KMS-11 (cell line): ENCODE measurements at regions not wholly inside any gene's neighbourhood (a gene's known extent, or its start where the extent isn't known, plus 50 kb on each side); places are given as distances from the start of the nearest gene placed in this dataset.

Experiments
- H2AFZ ChIP-seq: fragments of 200-600 bp; sonication (generic); 2 replicates; pipeline ENCODE4 v1.6.1; 2016; ENCODE audit warnings: antibody characterized with exemption, mixed run types, low read depth
- H3K27ac ChIP-seq: fragments of 200-600 bp; sonication (generic); 2 replicates; pipeline ENCODE4 v1.6.1; 2016; ENCODE audit warnings: mild to moderate bottlenecking, mixed run types
- H3K27me3 ChIP-seq: fragments of 200-600 bp; sonication (generic); 2 replicates; pipeline ENCODE4 v1.6.1; 2017; ENCODE audit warnings: mild to moderate bottlenecking, low read depth, mixed run types, moderate library complexity; ENCODE audit not compliant: insufficient read depth
- H3K36me3 ChIP-seq: fragments of 200-600 bp; sonication (generic); 2 replicates; pipeline ENCODE4 v1.6.1; 2017; ENCODE audit warnings: mild to moderate bottlenecking, mixed run types; ENCODE audit not compliant: insufficient read depth
- H3K4me1 ChIP-seq: fragments of 200-600 bp; sonication (generic); 2 replicates; pipeline ENCODE4 v1.6.1; 2016; ENCODE audit warnings: mild to moderate bottlenecking, low read depth, mixed run types; ENCODE audit not compliant: poor library complexity, severe bottlenecking
- H3K4me2 ChIP-seq: fragments of 200-600 bp; sonication (generic); 2 replicates; pipeline ENCODE4 v1.7.0; 2016; ENCODE audit warnings: mild to moderate bottlenecking, mixed run types
- H3K4me3 ChIP-seq: fragments of 200-600 bp; sonication (generic); IDR thresholded peaks from 2 replicates; pipeline ENCODE4 v1.6.1; 2017; ENCODE audit warnings: low read depth, low read length, mixed read lengths; ENCODE audit not compliant: insufficient read depth
- H3K79me2 ChIP-seq: fragments of 200-600 bp; sonication (generic); 2 replicates; pipeline ENCODE4 v1.6.1; 2016; ENCODE audit warnings: low read depth, mixed run types; ENCODE audit not compliant: insufficient read depth
- H3K9ac ChIP-seq: fragments of 200-600 bp; sonication (generic); 2 replicates; pipeline ENCODE4 v1.6.1; 2016; ENCODE audit warnings: mild to moderate bottlenecking, mixed run types
- H4K20me1 ChIP-seq: fragments of 200-600 bp; sonication (generic); 2 replicates; pipeline ENCODE4 v1.6.1; 2016; ENCODE audit warnings: mild to moderate bottlenecking, mixed run types; ENCODE audit not compliant: insufficient read depth
- TF ChIP-seq, protein P1 (sequence below): fragments of 200-600 bp; sonication (generic); conservative IDR thresholded peaks from 2 replicates; pipeline ENCODE4 v1.6.1; 2017; ENCODE audit warnings: low read depth, mild to moderate bottlenecking, antibody characterized with exemption, low read length, moderate library complexity, mixed read lengths

DNA sequence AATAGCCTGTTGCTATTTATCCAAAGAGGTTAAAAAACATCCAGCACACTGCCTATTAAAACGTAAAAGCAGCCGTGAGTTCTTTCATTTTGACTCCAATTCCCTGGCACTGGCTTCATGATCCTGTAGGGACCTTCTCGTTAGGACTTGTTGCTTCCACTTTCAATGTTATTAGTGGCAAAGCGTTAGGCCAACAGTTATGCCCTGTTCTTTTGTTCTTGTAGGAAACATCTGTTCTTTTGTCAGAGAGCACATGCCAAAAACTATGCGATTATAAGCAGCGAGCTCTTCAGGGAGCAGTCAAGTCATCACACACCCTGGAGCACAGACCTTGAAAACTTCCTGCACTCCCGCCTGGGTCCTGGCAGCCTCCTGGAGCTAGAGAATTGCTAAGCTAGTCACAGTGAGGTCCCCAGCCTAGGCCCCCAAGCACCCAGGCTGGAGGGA is 609.5 kb upstream of the ARID1B start:
- TF ChIP-seq, protein P1, sequence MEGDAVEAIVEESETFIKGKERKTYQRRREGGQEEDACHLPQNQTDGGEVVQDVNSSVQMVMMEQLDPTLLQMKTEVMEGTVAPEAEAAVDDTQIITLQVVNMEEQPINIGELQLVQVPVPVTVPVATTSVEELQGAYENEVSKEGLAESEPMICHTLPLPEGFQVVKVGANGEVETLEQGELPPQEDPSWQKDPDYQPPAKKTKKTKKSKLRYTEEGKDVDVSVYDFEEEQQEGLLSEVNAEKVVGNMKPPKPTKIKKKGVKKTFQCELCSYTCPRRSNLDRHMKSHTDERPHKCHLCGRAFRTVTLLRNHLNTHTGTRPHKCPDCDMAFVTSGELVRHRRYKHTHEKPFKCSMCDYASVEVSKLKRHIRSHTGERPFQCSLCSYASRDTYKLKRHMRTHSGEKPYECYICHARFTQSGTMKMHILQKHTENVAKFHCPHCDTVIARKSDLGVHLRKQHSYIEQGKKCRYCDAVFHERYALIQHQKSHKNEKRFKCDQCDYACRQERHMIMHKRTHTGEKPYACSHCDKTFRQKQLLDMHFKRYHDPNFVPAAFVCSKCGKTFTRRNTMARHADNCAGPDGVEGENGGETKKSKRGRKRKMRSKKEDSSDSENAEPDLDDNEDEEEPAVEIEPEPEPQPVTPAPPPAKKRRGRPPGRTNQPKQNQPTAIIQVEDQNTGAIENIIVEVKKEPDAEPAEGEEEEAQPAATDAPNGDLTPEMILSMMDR = no peak
- no peak overlapping the region for H3K4me2 ChIP-seq
- no peak overlapping the region for H3K27ac ChIP-seq
- no peak overlapping the region for H3K4me3 ChIP-seq
- H4K20me1 ChIP-seq = no peaks in the 10 kb centered on the region
- H3K36me3 ChIP-seq = no peaks in the 10 kb centered on the region
- no peaks in the 10 kb centered on the region for H3K79me2 ChIP-seq
- no peak overlapping the region for H3K9ac ChIP-seq
- H3K27me3 ChIP-seq = no peaks in the 10 kb centered on the region
- H2AFZ ChIP-seq = no peak overlapping the region
- no peaks in the 10 kb centered on the region for H3K4me1 ChIP-seq

DNA sequence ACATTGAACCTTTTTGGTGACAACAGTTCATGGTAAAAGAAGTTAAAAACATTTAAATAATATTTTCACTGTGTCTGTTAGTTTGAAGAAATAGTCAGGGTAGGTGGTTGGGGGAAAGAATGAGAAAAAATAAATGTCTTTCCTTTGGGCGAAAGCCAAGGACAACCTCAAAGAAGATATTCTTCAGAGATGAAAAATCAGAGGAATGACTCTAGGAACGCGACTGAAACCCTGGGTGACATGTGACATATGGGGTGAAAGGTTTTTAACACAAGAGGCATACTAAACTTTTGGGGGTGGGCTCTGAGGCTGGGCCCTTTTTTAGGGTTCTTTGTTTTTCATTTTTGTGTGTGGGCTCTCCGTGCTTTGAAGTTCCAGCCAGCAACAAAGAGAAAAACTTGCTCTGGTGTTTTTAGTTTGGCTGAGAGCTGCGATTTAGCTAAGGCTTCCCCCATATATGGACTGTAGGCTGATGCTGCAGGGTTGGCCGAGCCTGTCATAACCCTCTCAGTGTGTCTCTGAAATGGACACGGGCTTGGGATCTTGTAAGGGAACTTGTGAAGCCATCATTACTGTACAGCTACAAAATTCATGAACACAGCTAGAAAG is 610.1 kb upstream of the ARID1B start:
- Histone ChIP-seq H3K4me1 (no peaks in the 10 kb centered on the region), H3K27ac (no peak overlapping the region), H3K27me3 (no peaks in the 10 kb centered on the region), H4K20me1 (no peaks in the 10 kb centered on the region), H3K79me2 (no peaks in the 10 kb centered on the region), H3K9ac (no peak overlapping the region), H2AFZ (no peak overlapping the region), H3K36me3 (no peaks in the 10 kb centered on the region), H3K4me3 (no peak overlapping the region), H3K4me2 (no peak overlapping the region)
- TF ChIP-seq, protein P1 = no peak

DNA sequence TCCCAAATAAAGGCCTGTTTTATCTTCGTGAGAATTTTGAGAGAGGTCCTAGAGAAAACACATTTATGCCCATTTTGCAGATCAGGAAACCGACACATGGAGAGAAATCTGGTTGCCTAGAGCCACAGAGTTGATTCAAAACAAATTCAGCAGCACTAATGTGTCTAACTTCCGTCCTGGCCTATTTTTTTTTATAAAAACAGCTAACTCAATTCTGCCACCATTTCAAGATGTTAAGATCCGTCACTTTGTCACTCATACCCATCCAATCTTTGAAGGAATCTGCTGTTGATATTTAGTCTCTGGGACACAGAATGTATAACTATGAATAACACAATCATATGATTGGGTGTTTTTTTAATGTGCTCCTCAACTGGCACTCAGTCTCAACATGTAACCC is 611.1 kb upstream of the ARID1B start:
- Histone ChIP-seq H4K20me1 (no peaks in the 10 kb centered on the region), H3K27me3 (no peaks in the 10 kb centered on the region), H3K4me1 (no peaks in the 10 kb centered on the region), H3K4me2 (no peak overlapping the region), H3K36me3 (no peaks in the 10 kb centered on the region), H3K4me3 (no peak overlapping the region), H2AFZ (no peak overlapping the region), H3K27ac (no peak overlapping the region), H3K79me2 (no peaks in the 10 kb centered on the region), H3K9ac (no peak overlapping the region)
- TF ChIP-seq, protein P1 = no peak

DNA sequence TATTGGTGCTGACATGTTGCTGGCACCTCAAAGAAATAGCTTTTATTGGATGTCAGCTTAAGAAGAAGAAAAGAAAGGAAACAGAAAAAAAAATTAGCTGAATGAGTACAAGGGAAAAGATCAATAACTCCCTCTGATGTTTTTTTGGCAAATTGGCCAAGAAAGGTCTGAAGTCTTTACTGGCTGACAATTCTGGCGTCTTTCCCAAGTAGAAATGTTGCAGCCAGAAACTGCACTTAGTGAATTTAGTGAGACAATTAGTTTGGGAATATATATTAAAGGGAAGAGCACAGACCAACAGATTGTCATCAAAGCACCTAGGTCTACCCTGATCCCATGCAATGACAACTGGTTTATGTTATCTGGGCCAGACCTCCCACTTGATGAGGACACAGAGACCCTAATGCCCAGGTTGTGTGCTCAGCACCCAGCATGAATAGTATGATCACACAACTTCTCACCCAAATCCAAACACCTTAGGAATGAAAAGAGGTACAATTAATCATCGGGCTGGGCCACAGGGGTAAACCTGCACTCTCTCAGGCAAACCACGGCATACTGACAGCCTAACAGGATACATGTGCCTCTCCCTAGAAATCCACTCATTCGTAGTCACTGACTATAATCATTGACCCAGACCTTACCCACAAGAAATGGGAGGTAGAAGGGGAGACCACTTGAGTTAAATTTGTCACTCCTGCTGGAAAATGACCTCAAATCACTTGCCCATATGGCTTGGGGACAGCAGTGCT is 612.3 kb upstream of the ARID1B start:
- Histone ChIP-seq H2AFZ (no peak overlapping the region), H4K20me1 (no peaks in the 10 kb centered on the region), H3K9ac (no peak overlapping the region), H3K27ac (no peak overlapping the region), H3K4me2 (no peak overlapping the region), H3K79me2 (no peaks in the 10 kb centered on the region), H3K36me3 (no peaks in the 10 kb centered on the region), H3K27me3 (no peaks in the 10 kb centered on the region), H3K4me1 (no peaks in the 10 kb centered on the region), H3K4me3 (no peak overlapping the region)
- TF ChIP-seq, protein P1 = no peak
